GM18508 (cell line): ENCODE measurements at regions not wholly inside any gene's neighbourhood (a gene's known extent, or its start where the extent isn't known, plus 50 kb on each side); places are given as distances from the start of the nearest gene placed in this dataset.

ENCODE experiments used
- ATAC-seq: cut with Tn5 transposase; IDR thresholded peaks from one replicate; pipeline ENCODE4 v1.9.1; 2021; ENCODE audit warnings: moderate number of reproducible peaks; ENCODE audit not compliant: insufficient read depth, unreplicated experiment

DNA sequence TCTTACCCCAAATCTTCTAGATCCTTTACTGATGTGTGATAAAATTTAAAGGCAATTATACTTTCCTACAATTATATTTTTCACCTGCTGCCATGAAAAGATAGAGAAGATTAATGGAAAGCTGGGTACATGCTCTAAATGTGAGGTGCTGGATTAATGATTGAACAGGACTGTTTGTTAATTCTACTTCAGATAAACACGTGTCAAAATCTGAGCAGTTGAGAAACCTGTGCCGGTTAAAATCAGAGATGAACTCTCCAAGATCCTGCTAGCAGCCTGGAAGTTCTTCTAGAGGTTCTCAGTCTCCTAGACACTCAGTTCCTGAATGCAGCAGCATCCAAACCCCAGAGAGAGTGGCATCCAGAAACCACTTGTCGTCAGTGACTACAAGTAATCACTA, 69.2 kb downstream of the INHBA start:
- ATAC-seq, result no peak

DNA sequence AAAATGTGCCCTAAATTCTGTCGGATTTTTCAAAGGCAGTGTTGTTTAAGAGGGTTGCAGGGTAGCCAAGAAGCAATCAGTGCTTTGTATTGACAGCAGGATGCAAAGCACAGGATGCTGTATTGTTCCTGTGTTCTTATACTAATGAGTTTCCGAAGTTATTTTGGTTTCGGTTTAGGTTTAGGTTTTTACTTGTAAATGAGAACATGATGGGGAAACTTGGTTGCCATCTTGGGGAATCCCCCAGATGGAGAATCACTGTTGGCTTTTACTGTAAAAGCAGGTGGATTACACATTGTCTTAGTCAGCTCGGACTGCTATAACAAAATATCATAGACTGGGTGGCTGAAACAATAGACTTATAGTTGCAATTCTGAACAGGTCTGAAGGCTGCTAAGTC, 72.1 kb downstream of the INHBA start:
- peak; percentile 94 for ATAC-seq

DNA sequence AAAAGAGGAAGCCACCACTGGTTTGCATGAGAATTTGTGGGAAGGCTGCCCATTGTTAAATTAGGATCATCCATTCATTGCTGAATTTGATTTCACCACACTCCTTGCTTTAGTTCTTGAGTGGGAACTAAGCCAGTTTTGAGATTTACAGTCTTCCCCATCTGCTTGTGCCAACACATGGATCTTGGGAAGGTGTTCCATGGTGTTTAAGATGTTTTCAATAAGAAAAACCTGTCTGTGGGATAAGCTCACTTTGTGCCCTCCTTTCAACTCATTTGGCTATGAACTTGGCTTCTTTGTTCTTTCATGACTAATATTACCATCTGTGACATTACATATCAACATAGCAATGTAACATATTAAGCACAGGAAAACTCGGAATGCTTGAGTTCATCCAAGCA, 73.2 kb downstream of the INHBA start:
- ATAC-seq, result no peak

DNA sequence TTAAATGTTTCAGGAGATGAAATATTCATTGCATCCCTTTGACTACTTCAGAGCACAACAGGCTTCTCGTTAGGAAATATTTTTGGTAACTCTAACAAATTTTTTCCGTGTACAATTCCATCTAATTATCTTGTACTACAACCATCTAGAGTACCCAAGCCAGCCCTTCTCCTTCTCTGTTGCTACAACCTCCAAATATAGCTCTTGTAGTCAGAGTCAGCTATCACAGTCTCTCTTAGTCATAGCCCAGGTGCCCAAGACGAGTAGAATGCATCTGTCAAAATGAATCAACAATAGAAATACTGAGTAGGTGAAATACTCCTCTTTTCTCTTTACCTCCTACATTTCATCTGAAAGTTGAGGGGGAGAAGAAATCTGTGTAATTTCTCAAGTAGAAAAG, 74.0 kb downstream of the INHBA start:
- ATAC-seq, result no peak

DNA sequence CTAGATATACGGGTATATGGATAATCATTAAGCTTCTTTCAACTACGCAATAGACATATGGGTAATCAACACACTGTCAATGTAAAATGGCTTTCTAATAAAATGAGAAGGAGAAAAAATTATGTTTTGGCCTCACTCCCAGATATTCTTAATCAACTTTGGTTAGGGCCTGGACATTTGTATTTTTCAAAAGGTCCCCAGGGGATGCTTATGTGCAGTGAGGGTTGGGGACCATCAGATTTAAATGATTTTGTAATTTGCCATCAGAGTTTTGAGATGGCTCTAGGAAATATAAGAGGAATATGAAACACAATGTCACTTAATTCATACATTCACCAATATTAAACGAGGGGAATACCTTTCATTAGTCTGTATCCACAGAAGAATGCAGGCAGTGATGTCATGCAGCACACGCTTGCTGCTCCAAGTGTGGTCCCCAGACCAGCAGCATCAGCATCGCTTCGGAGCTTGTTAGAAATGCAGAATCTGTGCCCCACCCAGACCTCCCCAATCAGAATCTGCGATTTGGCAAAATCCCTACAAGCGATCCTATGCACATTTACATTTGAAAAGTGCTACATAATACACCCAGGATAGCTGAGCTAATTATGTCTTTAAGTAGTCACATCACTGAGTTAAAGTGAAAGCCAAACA, 75.1 kb downstream of the INHBA start:
- ATAC-seq, result no peak

DNA sequence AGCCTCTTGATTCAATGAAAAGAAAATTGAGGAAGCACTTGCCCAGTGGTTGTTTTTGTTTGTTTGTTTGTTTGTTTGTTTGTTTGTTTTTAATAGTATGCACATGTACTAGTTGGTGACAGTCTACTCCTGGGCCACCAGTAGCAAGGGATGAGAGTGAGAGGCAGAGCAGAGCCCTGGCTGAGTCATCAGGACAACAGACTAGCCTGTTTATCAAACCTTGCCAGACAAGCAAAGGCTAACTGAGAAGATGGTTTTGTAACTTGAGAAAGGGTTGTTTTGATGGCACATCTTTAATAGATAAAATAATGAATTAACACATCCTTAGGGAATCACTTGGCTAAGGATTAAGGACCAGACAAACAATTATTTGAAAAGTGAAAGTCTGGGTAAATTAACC, 78.1 kb downstream of the INHBA start:
- no peak for ATAC-seq

DNA sequence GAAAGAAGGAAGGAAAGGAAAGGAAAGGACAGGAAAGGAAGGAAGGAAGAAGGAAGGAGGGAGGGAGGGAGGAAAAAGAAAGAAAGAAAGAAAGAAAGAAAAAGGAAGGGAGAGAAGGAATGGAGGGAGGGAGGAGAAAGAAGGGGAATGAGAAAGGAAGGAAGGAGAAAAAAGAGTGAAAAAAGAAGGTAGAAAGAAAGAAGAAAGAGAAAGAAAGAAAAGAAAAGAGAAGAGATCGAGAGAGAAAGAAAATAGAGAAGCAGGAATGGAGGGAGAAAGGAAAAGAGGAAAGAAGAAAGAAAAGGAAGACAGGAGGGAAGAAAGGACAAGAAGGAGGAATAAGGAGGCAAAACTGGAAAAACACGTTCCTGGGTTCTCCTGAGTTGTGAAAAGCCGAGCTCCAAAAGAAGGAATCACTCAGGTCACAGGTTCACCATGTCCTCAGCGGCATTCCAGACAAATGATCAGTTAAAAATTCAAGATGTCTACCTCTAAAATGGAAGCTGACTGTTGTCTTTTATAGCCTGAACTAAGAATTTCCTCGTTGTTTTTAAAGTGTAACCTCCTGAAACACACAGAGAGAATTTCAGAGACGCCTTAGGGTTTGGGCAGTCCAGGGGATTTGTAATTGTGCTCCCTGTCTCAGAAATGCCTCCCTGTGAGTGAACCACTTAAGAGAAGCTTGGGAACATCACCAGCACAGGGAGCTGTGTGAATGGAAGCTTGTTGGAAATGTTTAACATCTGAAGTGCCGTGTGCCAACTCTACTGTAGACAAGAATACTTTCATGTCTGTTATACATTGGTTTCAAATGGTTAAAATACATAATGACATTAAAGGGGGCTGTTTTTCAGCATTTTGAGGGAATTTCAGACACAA, 80.7 kb downstream of the INHBA start:
- no peak for ATAC-seq

DNA sequence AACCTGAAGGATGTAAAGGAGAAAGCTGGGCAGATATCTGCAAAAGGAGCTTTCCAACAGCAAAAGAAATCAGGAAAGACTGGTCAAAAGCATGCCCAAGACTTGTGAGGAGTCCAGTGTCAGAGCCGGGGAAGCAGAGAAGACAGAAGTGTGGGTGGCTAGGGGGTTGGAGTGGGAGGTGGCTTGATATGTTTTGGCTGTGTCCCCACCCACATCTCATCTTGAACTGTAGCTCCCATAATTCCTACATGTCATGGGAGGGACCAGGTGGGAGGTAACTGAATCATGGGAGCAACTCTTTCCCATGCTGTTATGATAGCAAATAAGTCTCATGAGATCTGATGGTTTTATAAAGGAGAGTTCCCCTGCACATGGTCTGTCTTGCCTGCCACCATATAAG, 84.9 kb downstream of the INHBA start:
- ATAC-seq, result no peak

DNA sequence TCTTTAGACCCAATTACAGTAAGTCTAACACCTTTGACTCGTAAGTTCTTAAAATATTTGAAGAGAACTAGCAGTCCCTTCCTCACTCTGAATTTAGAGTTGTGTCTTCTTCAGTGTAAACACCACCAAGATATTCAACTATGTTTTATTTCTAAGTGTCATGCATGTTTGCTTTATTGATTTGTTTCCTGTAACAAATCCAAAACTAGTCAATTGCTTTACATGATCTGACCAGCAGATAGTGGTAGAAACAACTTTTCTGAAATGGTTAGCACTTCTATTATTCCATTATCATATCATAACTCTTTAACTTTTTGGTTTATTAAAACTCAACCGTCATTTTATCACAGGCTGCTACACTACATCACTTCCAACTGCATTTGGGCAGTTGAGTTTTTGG, 90.1 kb downstream of the INHBA start:
- no peak for ATAC-seq

DNA sequence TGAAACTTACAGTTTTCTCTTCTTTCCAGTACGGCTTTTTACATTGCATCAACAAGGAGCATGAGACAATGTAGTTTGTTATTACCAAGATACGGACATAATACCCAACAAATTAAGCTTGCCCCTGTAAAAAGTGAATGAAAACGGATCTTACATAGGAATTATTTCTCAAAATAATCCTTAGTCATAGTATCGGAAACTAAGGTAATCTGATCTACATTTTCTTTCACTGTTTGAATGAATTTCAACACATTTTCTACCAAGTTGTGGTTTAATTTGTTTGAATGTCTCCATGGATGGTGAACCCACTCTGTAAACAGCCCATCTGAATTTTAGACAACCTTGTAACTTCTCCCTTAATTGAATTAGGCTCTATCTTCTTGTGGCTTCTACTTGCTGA, 90.5 kb downstream of the INHBA start:
- no peak for ATAC-seq

DNA sequence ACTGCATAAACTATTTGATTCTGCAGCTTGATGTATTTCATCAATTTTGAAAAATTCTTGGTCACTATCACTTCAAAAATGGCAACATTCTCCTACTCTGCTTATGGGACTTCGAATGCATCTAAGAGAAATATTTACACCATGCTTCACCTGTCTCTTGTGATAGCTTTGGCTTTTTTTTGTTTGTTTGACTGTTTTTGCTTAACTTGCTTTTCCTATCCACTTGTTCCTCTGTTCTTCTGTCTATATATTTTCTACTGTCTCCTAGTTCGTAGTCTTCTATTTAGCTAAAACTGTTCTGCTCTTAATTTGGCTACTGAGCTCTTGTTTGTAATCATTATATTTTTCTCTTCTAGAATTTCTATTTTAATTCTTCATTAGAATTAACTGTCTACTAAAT, 94.4 kb downstream of the INHBA start:
- ATAC-seq, result no peak

DNA sequence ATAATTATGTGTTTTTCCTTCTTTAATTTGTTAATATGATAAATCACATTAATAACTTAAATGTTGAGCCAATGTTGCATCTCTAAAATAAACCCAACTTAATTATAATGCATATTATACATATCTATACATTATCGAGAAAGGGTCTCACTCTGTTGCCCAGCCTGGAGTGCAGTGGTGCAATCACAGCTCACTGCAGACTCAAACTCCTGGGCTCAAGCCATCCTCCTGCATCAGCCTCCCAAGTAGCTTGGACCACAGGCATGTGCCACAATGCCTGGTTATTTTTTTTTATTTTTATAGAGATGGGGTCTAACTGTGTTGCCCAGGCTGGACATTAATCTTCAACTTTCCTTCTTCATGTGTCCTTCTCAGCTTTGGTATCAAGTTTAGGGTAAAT, 98.9 kb downstream of the INHBA start:
- ATAC-seq, result no peak

DNA sequence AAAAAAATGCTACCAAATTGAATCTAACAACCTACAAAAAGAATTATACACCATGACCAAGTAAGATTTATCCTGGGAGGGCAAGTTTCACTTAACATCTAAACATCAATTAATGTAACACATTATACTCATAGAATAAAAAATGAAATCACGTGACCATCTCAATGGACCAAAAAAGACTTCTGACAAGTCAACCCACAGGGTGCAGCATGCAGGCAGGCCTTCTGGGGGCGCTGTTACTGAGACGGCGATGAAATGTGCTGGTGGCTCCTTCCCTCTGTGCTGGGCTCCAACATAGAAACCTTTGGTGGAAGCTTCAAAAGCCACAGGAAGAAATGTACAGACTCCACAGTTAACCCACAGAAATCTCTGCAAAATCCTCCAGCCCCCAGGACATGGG, 103.1 kb downstream of the INHBA start:
- no peak for ATAC-seq

DNA sequence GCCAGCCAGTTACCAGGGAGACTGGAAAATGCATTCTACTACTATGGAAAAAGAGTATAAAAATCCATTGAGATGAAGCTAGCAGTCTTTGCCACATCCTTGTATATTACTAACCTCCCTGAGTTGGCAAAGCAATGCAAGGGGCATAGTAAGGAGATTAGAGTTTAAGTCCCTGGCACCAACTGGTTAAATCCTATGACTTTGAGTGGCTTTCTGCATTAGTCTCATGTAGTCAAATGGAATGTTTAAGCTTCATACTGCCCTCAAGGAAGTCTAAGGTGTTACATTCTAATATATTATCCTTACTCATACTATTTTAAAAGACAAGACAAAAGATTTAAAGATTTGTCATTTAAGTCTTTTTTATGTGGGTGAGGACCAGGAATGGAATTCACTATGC, 110.1 kb downstream of the INHBA start:
- no peak for ATAC-seq

DNA sequence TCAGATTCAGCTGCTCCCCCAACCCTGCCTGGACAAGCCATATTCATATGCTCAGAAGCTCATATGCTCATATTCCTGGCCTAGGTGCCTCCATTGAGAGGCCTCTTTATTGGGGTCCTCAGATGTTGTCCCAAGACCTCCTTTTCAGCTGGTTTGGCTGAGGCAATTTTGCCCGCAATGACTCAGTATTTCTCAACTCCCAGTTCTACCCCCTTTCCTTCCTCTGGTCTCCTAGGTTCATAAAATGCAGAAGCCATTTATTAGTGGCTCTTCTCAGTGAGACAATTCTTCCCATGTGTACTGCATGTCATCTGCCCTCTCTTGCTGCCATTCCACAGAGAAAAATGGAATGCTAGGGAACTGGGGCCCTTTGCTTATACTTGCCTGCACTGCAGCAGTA, 110.7 kb downstream of the INHBA start:
- ATAC-seq, result no peak

DNA sequence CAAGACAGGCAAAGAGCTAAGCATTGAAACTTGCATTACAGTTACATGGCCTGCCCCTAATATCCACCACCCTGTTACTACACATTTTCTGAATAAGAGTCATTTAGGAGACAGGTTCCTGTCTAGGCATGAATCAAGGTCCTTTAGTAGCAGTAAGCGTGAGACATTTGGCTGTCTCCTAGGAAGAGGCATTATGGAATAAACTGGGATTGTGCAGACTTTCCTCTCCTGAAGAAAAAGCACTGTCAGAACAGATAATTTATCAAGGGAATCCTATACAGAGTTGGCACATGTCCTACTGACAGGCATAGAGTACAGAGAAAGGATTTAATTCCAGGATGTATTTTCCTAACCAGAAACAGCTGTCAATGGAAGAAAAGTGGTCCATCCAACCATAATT, 111.9 kb downstream of the INHBA start:
- no peak for ATAC-seq

DNA sequence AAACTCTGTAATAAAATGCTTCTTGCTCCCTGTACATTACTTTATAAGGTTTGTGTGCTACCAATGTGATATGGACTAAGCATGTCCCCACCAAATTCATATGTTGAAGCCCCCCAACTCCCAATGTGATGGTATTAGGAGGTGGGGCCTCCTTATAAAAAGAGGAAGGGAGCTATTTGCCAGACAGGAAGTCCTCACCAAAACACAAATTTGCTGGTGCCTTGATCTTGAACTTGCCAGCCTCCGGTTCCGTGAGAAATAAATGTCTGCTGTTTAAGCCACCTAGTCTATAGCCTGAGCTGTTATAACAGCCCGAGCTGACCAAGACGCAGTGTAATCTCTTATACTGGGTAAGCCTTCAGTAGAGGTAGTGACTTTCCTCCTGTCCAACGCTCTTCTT, 114.5 kb downstream of the INHBA start:
- no peak for ATAC-seq

DNA sequence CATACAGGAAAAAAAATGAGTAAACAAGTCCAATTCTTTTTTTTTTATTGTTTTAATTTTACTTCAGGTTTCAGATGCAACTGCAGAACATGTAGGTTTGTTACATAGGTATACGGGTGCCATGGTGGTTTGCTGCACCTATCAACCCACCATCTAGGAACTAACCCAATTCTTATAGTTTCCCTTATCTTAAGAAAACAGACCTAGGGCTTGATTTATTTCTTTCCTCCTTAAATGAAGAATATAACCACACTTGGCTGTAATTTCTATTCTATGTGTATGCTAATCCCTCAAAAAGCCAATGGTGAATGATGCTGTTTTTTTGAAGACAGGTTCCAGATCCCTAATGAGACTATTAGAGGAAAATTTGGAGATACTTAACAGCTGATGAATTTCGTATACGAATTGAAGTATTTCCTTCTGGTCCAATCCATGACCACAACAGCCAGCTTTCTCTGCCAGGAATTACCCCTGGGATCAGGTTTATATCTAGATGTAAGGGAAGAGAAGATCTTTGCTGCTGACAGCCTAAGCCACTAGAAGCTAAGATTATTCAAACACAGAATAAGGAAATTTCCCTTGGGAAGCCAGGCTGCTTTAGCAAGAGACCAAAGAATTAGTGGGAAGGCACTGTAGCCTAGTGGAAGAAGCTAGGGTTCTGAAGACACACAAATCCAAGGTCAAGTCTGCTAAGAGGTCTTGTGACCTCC, 115.8 kb downstream of the INHBA start:
- no peak for ATAC-seq

DNA sequence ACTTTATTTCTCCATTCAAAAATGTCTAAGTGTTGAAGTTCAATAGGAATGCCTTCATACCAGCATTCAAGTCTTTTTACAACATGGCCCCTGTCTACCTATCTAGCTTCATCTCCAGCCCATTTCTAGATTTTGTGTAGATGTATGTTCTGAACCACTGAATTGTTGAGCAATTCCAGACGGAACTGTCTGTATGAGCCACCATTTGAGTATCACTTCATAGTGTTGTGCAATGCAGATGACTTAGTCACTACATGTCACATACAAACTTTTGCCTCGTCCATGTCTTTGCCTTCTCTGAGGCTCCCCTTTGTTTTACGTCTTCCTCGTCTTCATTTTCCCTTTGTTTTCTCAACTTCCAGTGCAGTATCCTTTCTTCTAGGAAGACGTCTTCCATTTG, 118.1 kb downstream of the INHBA start:
- no peak for ATAC-seq

DNA sequence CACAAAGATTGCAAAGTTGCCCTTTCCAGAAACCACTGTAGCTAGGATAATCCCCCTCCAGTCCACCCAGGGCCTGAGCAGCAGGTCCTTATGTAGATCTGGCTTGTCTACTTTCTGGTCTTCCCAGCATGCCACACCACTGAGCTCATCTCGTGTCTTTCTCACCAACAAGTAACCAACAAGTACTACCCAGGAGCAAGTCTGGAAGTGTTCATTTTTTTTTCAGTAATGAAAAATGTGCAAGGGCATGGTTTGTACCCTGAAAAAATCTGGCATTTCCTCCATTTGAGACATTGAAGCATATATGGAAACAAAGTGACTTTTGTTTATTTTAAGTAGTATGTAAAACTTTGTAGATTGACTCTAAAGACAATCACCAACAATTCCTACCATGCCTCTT, 120.8 kb downstream of the INHBA start:
- no peak for ATAC-seq

DNA sequence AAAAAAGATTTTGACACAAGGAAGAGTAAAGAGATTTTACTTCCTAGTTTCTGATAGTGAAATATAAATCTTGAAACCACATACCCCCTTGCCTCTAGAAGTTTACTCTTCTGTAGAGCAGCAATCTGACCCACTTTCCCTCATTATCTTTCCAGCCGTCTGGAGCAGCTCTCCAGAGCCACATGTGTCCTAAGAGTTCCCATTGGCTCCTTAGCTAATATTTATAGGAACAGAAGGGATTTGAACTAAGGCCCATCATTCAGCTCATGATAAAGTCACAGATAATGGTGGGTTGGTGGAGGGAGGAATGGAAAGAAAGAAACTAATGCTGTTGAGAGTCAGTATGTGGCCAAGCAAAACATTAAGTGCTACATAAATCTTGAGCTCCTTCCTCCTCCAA, 121.8 kb downstream of the INHBA start:
- no peak for ATAC-seq
